ENCODE measurements at regions not wholly inside any gene's neighbourhood (a gene's known extent, or its start where the extent isn't known, plus 50 kb on each side); places are given as distances from the start of the nearest gene placed in this dataset.

- DNase-seq = peak; percentile 22
These were observed 53.7 kb upstream of the TRAK1 start for GRCh38 chr3:42037318-42037945.

GRCh38 chr3:42036483-42036823, 54.7 kb upstream of the TRAK1 start:
- no peak for DNase-seq

GRCh38 chr3:42035816-42036482, 55.2 kb upstream of the TRAK1 start:
- no peak for DNase-seq

GRCh38 chr3:42035007-42035406, 56.1 kb upstream of the TRAK1 start:
- no peak for DNase-seq

GRCh38 chr3:42033741-42034140, 57.4 kb upstream of the TRAK1 start:
- DNase-seq = no peak

GRCh38 chr3:42032693-42033349, 58.3 kb upstream of the TRAK1 start:
- no peak for DNase-seq

GRCh38 chr3:42031808-42032480, 59.2 kb upstream of the TRAK1 start:
- no peak for DNase-seq

- DNase-seq = no peak
These were observed 62.7 kb upstream of the TRAK1 start for GRCh38 chr3:42028474-42028873.

GRCh38 chr3:42027571-42027970, 63.6 kb upstream of the TRAK1 start:
- no peak for DNase-seq

GRCh38 chr3:42025370-42026138, 63.7 kb upstream of the ULK4 start:
- DNase-seq = no peak

GRCh38 chr3:42024591-42025351, 62.9 kb upstream of the ULK4 start:
- DNase-seq = no peak

GRCh38 chr3:42023380-42023779, 61.5 kb upstream of the ULK4 start:
- peak; percentile 54 for DNase-seq

GRCh38 chr3:42022355-42022754, 60.5 kb upstream of the ULK4 start:
- DNase-seq = no peak

- DNase-seq = peak; percentile 43
These were observed 58.9 kb upstream of the ULK4 start for GRCh38 chr3:42020684-42021307.

- DNase-seq = no peak
These were observed 58.0 kb upstream of the ULK4 start for GRCh38 chr3:42019953-42020260.

GRCh38 chr3:42019144-42019952, 57.4 kb upstream of the ULK4 start:
- no peak for DNase-seq

GRCh38 chr3:42014921-42015533, 53.1 kb upstream of the ULK4 start:
- DNase-seq = peak; percentile 35

GRCh38 chr3:42014458-42014920, 52.6 kb upstream of the ULK4 start:
- DNase-seq = peak; percentile 35

GRCh38 chr3:42013691-42014457, 52.0 kb upstream of the ULK4 start:
- peak; percentile 41 for DNase-seq
